Transverse colon (tissue), 4 donors: ENCODE measurements at regions not wholly inside any gene's neighbourhood (a gene's known extent, or its start where the extent isn't known, plus 50 kb on each side); places are given as distances from the start of the nearest gene placed in this dataset.
A peak's percentile ranks its signal among the peaks of the same experiment; 100 is the strongest.

ENCODE experiments used
- DNase-seq: peaks from one replicate; pipeline ENCODE4 v3.0.0-alpha.2; 2019
- H3K27ac ChIP-seq, 4 donors: fragments of 200-600 bp; sonication (generic); 2 replicates each; pipeline ENCODE4 v1.5.1; 2016 to 2018; ENCODE audit warnings: inconsistent platforms in 4 of 4
- H3K27me3 ChIP-seq: fragments of 200-600 bp; sonication (generic); 2 replicates; pipeline ENCODE4 v1.5.1; 2017; ENCODE audit warnings: inconsistent platforms
- H3K36me3 ChIP-seq, 4 donors: fragments of 200-600 bp; sonication (generic); 2 replicates each; pipeline ENCODE4 v1.5.1; 2017 to 2019; ENCODE audit warnings: inconsistent platforms in 4 of 4
- H3K4me1 ChIP-seq, 4 donors: fragments of 200-600 bp; sonication (generic); 2 replicates each; pipeline ENCODE4 v1.5.1; 2017 to 2020; ENCODE audit warnings: inconsistent platforms in 4 of 4
- H3K4me3 ChIP-seq, 4 donors: fragments of 200-600 bp; sonication (generic); 1 replicate in 1 of 4; 2 replicates in 3 of 4; pipeline versions ENCODE4 v1.5.1 to v1.6.1; 2017 to 2019; ENCODE audit warnings: inconsistent platforms in 4 of 4
- H3K9me3 ChIP-seq, 2 donors: fragments of 200-600 bp; sonication (generic); 2 replicates each; pipeline ENCODE4 v1.5.1; 2017 to 2019; ENCODE audit warnings: inconsistent platforms in 2 of 2
- CTCF ChIP-seq, 5 experiments: fragments of 200-600 bp in 3 of 5; fragments of 450-650 bp in 2 of 5; sonication (generic) in 3 of 5; IDR thresholded peaks; 1 replicate in 2 of 5; 2 replicates in 3 of 5; pipeline ENCODE4 v1.5.1; 2016 to 2017; ENCODE audit warnings: antibody characterized with exemption in 5 of 5, inconsistent platforms in 3 of 5, mild to moderate bottlenecking in 2 of 5, moderate library complexity in 1 of 5
- EP300 ChIP-seq: sonication (generic); formaldehyde crosslinking; IDR thresholded peaks from one replicate; pipeline ENCODE4 v1.6.1; 2017; ENCODE audit warnings: antibody characterized with exemption, low read depth
- POLR2A ChIP-seq: fragments of 450-650 bp; IDR thresholded peaks from one replicate; pipeline ENCODE4 v1.6.1; 2016; ENCODE audit warnings: antibody characterized with exemption, mild to moderate bottlenecking, moderate library complexity
- POLR2AphosphoS5 ChIP-seq, 3 donors: sonication (generic); formaldehyde crosslinking; IDR thresholded peaks; one replicate each; pipeline ENCODE4 v1.6.1; 2016; ENCODE audit warnings: antibody characterized with exemption in 3 of 3
- WGBS, 2 donors: methylation state at CpG; one replicate each; pipeline ENCODE4 v1.1.5; 2018; ENCODE audit warnings: low coverage in 1 of 2; 5-methylcytosine and 5-hydroxymethylcytosine counted together
- in situ Hi-C, 4 donors: fragments of 200-750 bp; cut with MboI; loops; one replicate each; pipeline versions ENCODE4 v1.15.0 to v1.15.1; 2017; ENCODE audit warnings: low sequenced_read_pairs in 3 of 4, low pct_ligation_motif_present in 1 of 4, low pct_unique_long_range_greater_than_20kb in 1 of 4
- intact Hi-C: fragments of 100-400 bp; cut with DNase I; formaldehyde crosslinking; loops from one replicate; pipeline ENCODE4 v1.15.1; 2023; ENCODE audit warnings: low total_unique reads

- H3K27me3 ChIP-seq, result no peaks in the 10 kb centered on the region
- TF ChIP-seq CTCF (IDR thresholded peaks at IDR 0.05), result no peak
- no peak for TF ChIP-seq EP300
- no peak for TF ChIP-seq POLR2AphosphoS5 (IDR thresholded peaks at IDR 0.05)
- TF ChIP-seq POLR2A, result no peak
- no peak overlapping the region for H3K27ac ChIP-seq
- H3K9me3 ChIP-seq, result no peaks in the 10 kb centered on the region
- 94% methylated on average over 4 of the region's 4 CpGs; no CpG with 5 or more reads in 1 of the 2 donors for WGBS, 2 donors
- H3K4me1 ChIP-seq, result no peaks in the 10 kb centered on the region
- no peaks in the 10 kb centered on the region for H3K36me3 ChIP-seq
- intact Hi-C loops (no loop called here), in situ Hi-C loops (no loop called here)
- no peak for DNase-seq
- no peak overlapping the region for H3K4me3 ChIP-seq
These were observed 134.0 kb downstream of the ATPSCKMT start for GRCh38 chr5:10115669-10116068.

GRCh38 chr5:10111571-10111970, 138.1 kb downstream of the ATPSCKMT start:
- no peaks in the 10 kb centered on the region for H3K9me3 ChIP-seq
- H3K4me1 ChIP-seq, result no peaks in the 10 kb centered on the region
- DNase-seq, result peak; percentile 39
- 52 to 64% methylated on average over 7 of the region's 7 CpGs for WGBS, 2 donors
- in situ Hi-C loops (no loop called here), intact Hi-C loops (no loop called here)
- H3K27ac ChIP-seq, result no peak overlapping the region
- no peaks in the 10 kb centered on the region for H3K36me3 ChIP-seq
- H3K27me3 ChIP-seq, result no peaks in the 10 kb centered on the region
- no peak overlapping the region for H3K4me3 ChIP-seq
- TF ChIP-seq EP300 (no peak), CTCF (IDR thresholded peaks at IDR 0.05) (no peak), POLR2AphosphoS5 (IDR thresholded peaks at IDR 0.05) (no peak), POLR2A (no peak)

DNA sequence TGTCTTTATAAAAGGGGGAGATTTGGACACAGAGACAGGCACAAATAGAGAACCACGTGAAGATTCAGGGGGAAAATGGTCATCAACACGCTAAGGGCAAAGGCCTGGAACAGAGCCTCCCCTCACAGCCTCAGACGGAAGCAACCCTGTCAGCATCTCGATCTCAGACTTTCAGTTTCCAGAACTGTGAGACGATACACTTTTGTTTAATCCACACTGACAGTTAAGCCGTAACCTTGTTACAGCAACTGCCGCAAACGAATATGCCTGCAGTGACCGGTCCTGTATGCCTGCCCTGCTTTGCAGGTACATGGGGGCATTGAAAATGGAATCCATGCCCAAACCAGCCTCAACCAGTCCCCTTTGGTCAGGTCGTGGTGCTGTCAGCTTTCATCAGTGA, 139.5 kb downstream of the ATPSCKMT start:
- 82% methylated on average over 10 of the region's 10 CpGs; no CpG with 5 or more reads in 1 of the 2 donors for WGBS, 2 donors
- Histone ChIP-seq H3K4me3 (no peak overlapping the region), H3K27ac (no peak overlapping the region), H3K36me3 (no peaks in the 10 kb centered on the region), H3K9me3 (no peaks in the 10 kb centered on the region), H3K4me1 (no peaks in the 10 kb centered on the region), H3K27me3 (no peaks in the 10 kb centered on the region)
- DNase-seq, result no peak
- intact Hi-C loops, result no loop called here
- no peak for TF ChIP-seq POLR2AphosphoS5 (IDR thresholded peaks at IDR 0.05)
- TF ChIP-seq EP300, result no peak
- no peak for TF ChIP-seq CTCF (IDR thresholded peaks at IDR 0.05)
- TF ChIP-seq POLR2A, result no peak
- in situ Hi-C loops, result no loop called here

- TF ChIP-seq POLR2A (no peak), EP300 (no peak), POLR2AphosphoS5 (IDR thresholded peaks at IDR 0.05) (no peak), CTCF (IDR thresholded peaks at IDR 0.05) (no peak)
These were observed 140.4 kb downstream of the ATPSCKMT start for GRCh38 chr5:10109299-10109698.

More at GRCh38 chr5:10109299-10109698, 140.4 kb downstream of the ATPSCKMT start:
- Histone ChIP-seq H3K36me3 (no peaks in the 10 kb centered on the region), H3K9me3 (no peaks in the 10 kb centered on the region), H3K4me1 (no peaks in the 10 kb centered on the region), H3K27me3 (no peaks in the 10 kb centered on the region), H3K4me3 (no peak overlapping the region), H3K27ac (no peak overlapping the region)
- WGBS, 2 donors, result 70 to 83% methylated on average over 5 to 7 of the region's 7 CpGs
- DNase-seq, result no peak
- in situ Hi-C loops, result no loop called here
- intact Hi-C loops, result no loop called here
